Cardiac fibroblast (primary cell): ENCODE measurements at regions not wholly inside any gene's neighbourhood (a gene's known extent, or its start where the extent isn't known, plus 50 kb on each side); places are given as distances from the start of the nearest gene placed in this dataset.
"Not testable (repeated sequence)": the region's sequence is repeated elsewhere in the genome, so short reads cannot be mapped to it uniquely, and the experiment has no call there.

ENCODE experiments used
- DNase-seq, 2 donors: peaks; one replicate each; pipeline versions ENCODE4 v3.0.0 to v3.0.0-alpha.2; 2010; ENCODE audit warnings: low read depth in 2 of 2
- H3K4me3 ChIP-seq, 2 donors: replicated peaks in 1 of 2; 1 replicate in 1 of 2; 2 replicates in 1 of 2; pipeline ENCODE4 v1.5.1; 2011; ENCODE audit warnings: low read depth in 2 of 2, low read length in 2 of 2, mild to moderate bottlenecking in 2 of 2, moderate library complexity in 1 of 2
- TF ChIP-seq, protein P1 (sequence below): IDR thresholded peaks from one replicate; pipeline ENCODE4 v1.5.1; 2011; ENCODE audit warnings: low read depth, mild to moderate bottlenecking, low read length, inconsistent platforms

GRCh38 chr5:104023739-104024138, 461.1 kb upstream of the NUDT12 start:
- TF ChIP-seq, protein P1, sequence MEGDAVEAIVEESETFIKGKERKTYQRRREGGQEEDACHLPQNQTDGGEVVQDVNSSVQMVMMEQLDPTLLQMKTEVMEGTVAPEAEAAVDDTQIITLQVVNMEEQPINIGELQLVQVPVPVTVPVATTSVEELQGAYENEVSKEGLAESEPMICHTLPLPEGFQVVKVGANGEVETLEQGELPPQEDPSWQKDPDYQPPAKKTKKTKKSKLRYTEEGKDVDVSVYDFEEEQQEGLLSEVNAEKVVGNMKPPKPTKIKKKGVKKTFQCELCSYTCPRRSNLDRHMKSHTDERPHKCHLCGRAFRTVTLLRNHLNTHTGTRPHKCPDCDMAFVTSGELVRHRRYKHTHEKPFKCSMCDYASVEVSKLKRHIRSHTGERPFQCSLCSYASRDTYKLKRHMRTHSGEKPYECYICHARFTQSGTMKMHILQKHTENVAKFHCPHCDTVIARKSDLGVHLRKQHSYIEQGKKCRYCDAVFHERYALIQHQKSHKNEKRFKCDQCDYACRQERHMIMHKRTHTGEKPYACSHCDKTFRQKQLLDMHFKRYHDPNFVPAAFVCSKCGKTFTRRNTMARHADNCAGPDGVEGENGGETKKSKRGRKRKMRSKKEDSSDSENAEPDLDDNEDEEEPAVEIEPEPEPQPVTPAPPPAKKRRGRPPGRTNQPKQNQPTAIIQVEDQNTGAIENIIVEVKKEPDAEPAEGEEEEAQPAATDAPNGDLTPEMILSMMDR, result no peak
- no peak for DNase-seq
- no peak overlapping the region for H3K4me3 ChIP-seq

- no peak for DNase-seq
- no peak overlapping the region for H3K4me3 ChIP-seq
- TF ChIP-seq, protein P1, result no peak
These were observed 457.4 kb upstream of the NUDT12 start for GRCh38 chr5:104019956-104020355.

DNA sequence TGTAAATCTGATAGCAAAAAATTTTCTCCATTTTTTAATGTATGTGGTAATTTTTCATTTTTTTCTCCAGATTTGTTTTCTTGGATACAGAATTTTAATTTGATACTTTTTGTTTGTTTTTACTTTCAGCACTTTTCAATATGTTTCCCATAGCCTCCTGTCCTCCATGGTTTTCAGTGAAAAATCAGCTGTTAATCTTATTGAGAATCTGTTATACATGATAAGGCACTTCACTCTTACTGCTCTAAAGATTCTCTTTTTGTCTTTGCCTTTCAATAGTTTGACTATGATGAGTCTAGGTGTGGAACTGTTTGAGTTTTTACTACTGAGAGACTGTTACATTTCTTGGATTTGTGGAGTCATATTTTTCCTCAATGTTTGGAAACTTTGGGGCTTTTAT, 455.7 kb upstream of the NUDT12 start:
- no peak for DNase-seq
- H3K4me3 ChIP-seq, result no peak overlapping the region
- TF ChIP-seq, protein P1, result no peak

DNA sequence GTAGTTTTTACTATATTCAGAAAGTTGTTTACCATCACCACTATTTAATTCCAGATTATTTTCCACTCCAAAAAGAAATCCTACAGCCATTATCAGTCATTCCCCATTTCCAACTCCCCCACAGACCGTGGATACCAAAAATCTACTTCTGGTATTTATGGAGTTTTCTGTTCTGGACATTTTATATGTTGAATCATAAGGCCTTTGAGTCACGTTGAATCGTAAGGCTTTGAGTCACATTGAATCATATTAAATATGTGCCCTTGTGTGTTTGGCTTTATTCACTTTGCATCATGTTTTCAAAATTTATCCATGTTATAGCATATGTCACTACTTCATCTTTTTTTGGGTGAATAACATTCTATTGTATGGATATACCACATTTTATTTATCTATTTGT, 454.1 kb upstream of the NUDT12 start:
- DNase-seq, result peak in 1 of 2 donors; percentile 45
- no peak overlapping the region for H3K4me3 ChIP-seq
- TF ChIP-seq, protein P1, result no peak

DNA sequence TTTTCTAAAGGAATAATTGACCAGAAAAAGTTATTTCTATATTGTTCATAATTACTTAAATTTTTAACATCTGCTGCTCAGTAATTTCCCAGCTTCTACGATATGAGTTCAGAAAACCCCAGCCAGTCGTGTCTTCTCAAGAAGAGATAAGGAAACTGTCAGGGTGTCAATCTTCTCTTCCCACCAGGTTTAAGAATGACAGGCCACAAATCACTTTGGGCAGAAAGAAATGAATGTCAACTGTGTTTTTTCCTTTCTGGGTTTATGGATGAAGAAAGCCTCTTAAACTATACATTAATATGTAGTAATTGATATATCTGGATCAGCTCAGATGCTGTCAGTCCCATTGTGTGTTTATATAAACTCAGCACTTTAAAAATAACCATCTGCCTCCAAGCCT, 453.2 kb upstream of the NUDT12 start:
- TF ChIP-seq, protein P1, result no peak
- no peak for DNase-seq
- H3K4me3 ChIP-seq, result no peak overlapping the region

DNA sequence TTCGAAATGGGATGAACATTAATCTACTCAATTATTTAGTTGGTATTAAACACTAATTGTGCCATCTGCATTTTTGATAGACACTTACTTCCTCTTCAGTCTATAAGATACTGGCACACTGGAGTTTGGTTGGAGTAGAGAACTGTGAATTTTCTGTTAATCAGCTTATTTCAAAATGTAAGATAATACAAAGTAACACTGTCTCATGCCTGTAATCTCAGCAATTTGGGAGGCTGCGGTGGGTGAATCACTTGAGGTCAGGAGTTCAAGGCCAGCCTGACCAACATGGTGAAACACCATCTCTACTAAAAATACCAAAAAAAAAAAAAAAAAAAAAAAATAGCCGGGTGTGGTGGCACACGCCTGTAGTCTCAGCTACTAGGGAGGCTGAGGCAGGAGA, 440.2 kb upstream of the NUDT12 start:
- not testable (repeated sequence) for H3K4me3 ChIP-seq, DNase-seq

- no peak overlapping the region for H3K4me3 ChIP-seq
- TF ChIP-seq, protein P1, result no peak
- DNase-seq, result no peak
These were observed 438.5 kb upstream of the NUDT12 start for GRCh38 chr5:104001136-104001535.
